Hepatocyte (in vitro differentiated cells): ENCODE measurements at regions not wholly inside any gene's neighbourhood (a gene's known extent, or its start where the extent isn't known, plus 50 kb on each side); places are given as distances from the start of the nearest gene placed in this dataset.

Source experiments
- DNase-seq: peaks from one replicate; pipeline ENCODE4 v3.0.0-alpha.2; 2016; ENCODE audit warnings: low spot score
- H2AFZ ChIP-seq: fragments of 200-600 bp; sonication (generic); 2 replicates; pipeline ENCODE4 v1.6.0; 2016; ENCODE audit warnings: antibody characterized with exemption, mild to moderate bottlenecking
- H3K27ac ChIP-seq: fragments of 200-600 bp; sonication (generic); 2 replicates; pipeline ENCODE4 v1.5.1; 2016; ENCODE audit warnings: mild to moderate bottlenecking
- H3K27me3 ChIP-seq: fragments of 200-600 bp; sonication (generic); 2 replicates; pipeline ENCODE4 v1.6.1; 2016
- H3K36me3 ChIP-seq: fragments of 200-600 bp; sonication (generic); replicated peaks from 2 replicates; pipeline ENCODE4 v1.5.1; 2016; ENCODE audit warnings: low read depth; ENCODE audit not compliant: insufficient read depth
- H3K4me1 ChIP-seq: fragments of 200-600 bp; sonication (generic); 2 replicates; pipeline ENCODE4 v1.5.1; 2016; ENCODE audit warnings: mild to moderate bottlenecking, moderate library complexity; ENCODE audit not compliant: insufficient read depth
- H3K4me2 ChIP-seq: fragments of 200-600 bp; sonication (generic); 2 replicates; pipeline ENCODE4 v1.6.0; 2016
- H3K4me3 ChIP-seq: fragments of 200-600 bp; sonication (generic); 2 replicates; pipeline ENCODE4 v1.5.1; 2016; ENCODE audit warnings: mild to moderate bottlenecking
- H3K79me2 ChIP-seq: fragments of 200-600 bp; sonication (generic); 2 replicates; pipeline ENCODE4 v1.6.0; 2017; ENCODE audit warnings: mild to moderate bottlenecking
- H3K9me2 ChIP-seq: fragments of 200-600 bp; sonication (generic); replicated peaks from 2 replicates; pipeline ENCODE4 v1.6.0; 2017; ENCODE audit warnings: mild to moderate bottlenecking; ENCODE audit not compliant: insufficient read depth
- H3K9me3 ChIP-seq: fragments of 200-600 bp; sonication (generic); 2 replicates; pipeline ENCODE4 v1.5.1; 2016; ENCODE audit warnings: low read depth, mild to moderate bottlenecking
- H4K20me1 ChIP-seq: fragments of 200-600 bp; sonication (generic); 2 replicates; pipeline ENCODE4 v1.6.0; 2016; ENCODE audit warnings: mild to moderate bottlenecking; ENCODE audit not compliant: insufficient read depth, poor library complexity, severe bottlenecking
- CTCF ChIP-seq: fragments of 200-600 bp; sonication (generic); IDR thresholded peaks from 2 replicates; pipeline ENCODE4 v1.5.1; 2016; ENCODE audit warnings: antibody characterized with exemption, mild to moderate bottlenecking; ENCODE audit not compliant: poor library complexity
- EZH2 ChIP-seq: fragments of 200-600 bp; sonication (generic); IDR thresholded peaks from 2 replicates; pipeline ENCODE4 v1.6.1; 2016; ENCODE audit warnings: antibody characterized with exemption, mild to moderate bottlenecking, borderline replicate concordance
- EZH2phosphoT487 ChIP-seq: fragments of 200-600 bp; sonication (generic); IDR thresholded peaks from one replicate; pipeline ENCODE4 v1.6.1; 2018; ENCODE audit warnings: antibody characterized with exemption, mild to moderate bottlenecking, low read depth, moderate library complexity; ENCODE audit not compliant: unreplicated experiment, severe bottlenecking
- WGBS: methylation state at CpG from one replicate; pipeline ENCODE4 v1.1.6; 2016; ENCODE audit warnings: low lambda C conversion rate; ENCODE audit errors: missing lambda C conversion rate; 5-methylcytosine and 5-hydroxymethylcytosine counted together

GRCh38 chr5:54628050-54628449 is 110.5 kb downstream of the SNX18 start:
- Histone ChIP-seq H3K4me2 (peak overlapping the region; percentile 15), H3K9me2 (no peaks in the 10 kb centered on the region), H3K9me3 (no peaks in the 10 kb centered on the region), H3K27ac (peak overlapping the region; percentile 35), H3K4me3 (no peak overlapping the region), H3K79me2 (no peaks in the 10 kb centered on the region), H3K36me3 (no peaks in the 10 kb centered on the region), H2AFZ (no peak overlapping the region), H3K4me1 (peaks cover 36% of the 10 kb centered on the region), H3K27me3 (no peaks in the 10 kb centered on the region), H4K20me1 (no peaks in the 10 kb centered on the region)
- no CpG with 5 or more reads among the region's 1 CpG for WGBS
- DNase-seq, result peak; percentile 41
- TF ChIP-seq EZH2 (no peak), CTCF (no peak), EZH2phosphoT487 (no peak)

- Histone ChIP-seq H3K79me2 (no peaks in the 10 kb centered on the region), H3K27ac (peak overlapping the region; percentile 67), H4K20me1 (no peaks in the 10 kb centered on the region), H2AFZ (no peak overlapping the region), H3K9me3 (no peaks in the 10 kb centered on the region), H3K27me3 (no peaks in the 10 kb centered on the region), H3K4me3 (no peak overlapping the region), H3K4me1 (peaks cover 30% of the 10 kb centered on the region), H3K36me3 (no peaks in the 10 kb centered on the region), H3K9me2 (no peaks in the 10 kb centered on the region), H3K4me2 (no peak overlapping the region)
- TF ChIP-seq CTCF (no peak), EZH2phosphoT487 (no peak), EZH2 (no peak)
- DNase-seq, result no peak
- WGBS, result 85% methylated on average over 2 of the region's 2 CpGs
Measured at GRCh38 chr5:54626407-54626806, 108.8 kb downstream of the SNX18 start.

- peak overlapping the region; percentile 11 for H3K4me2 ChIP-seq
- WGBS, result 59% methylated on average over 9 of the region's 9 CpGs
- H3K27me3 ChIP-seq, result no peaks in the 10 kb centered on the region
- no peak overlapping the region for H3K4me3 ChIP-seq
- no peaks in the 10 kb centered on the region for H3K79me2 ChIP-seq
- H2AFZ ChIP-seq, result no peak overlapping the region
- no peak for DNase-seq
- no peak for TF ChIP-seq CTCF
- no peak for TF ChIP-seq EZH2phosphoT487
- TF ChIP-seq EZH2, result no peak
- peak overlapping the region; percentile 67 for H3K27ac ChIP-seq
- no peaks in the 10 kb centered on the region for H4K20me1 ChIP-seq
- peaks cover 32% of the 10 kb centered on the region for H3K4me1 ChIP-seq
- H3K9me2 ChIP-seq, result no peaks in the 10 kb centered on the region
- no peaks in the 10 kb centered on the region for H3K9me3 ChIP-seq
- H3K36me3 ChIP-seq, result no peaks in the 10 kb centered on the region
Measured at GRCh38 chr5:54624805-54625568, 107.4 kb downstream of the SNX18 start.

- Histone ChIP-seq H3K79me2 (no peaks in the 10 kb centered on the region), H3K4me3 (no peak overlapping the region), H3K9me2 (no peaks in the 10 kb centered on the region), H3K36me3 (no peaks in the 10 kb centered on the region), H2AFZ (no peak overlapping the region), H4K20me1 (no peaks in the 10 kb centered on the region), H3K27me3 (no peaks in the 10 kb centered on the region), H3K9me3 (no peaks in the 10 kb centered on the region), H3K27ac (no peak overlapping the region), H3K4me1 (peaks cover 25% of the 10 kb centered on the region), H3K4me2 (no peak overlapping the region)
- 89% methylated on average over 5 of the region's 5 CpGs for WGBS
- TF ChIP-seq EZH2, result no peak
- TF ChIP-seq CTCF, result no peak
- no peak for TF ChIP-seq EZH2phosphoT487
- no peak for DNase-seq
Measured at GRCh38 chr5:54621709-54622108, 104.2 kb downstream of the SNX18 start.
